ENCODE measurements at regions not wholly inside any gene's neighbourhood (a gene's known extent, or its start where the extent isn't known, plus 50 kb on each side); places are given as distances from the start of the nearest gene placed in this dataset.
"Not testable (repeated sequence)": the region's sequence is repeated elsewhere in the genome, so short reads cannot be mapped to it uniquely, and the experiment has no call there.

- in situ Hi-C loops (cut with HindIII; ENCODE audit: low pct_unique_long_range_greater_than_20kb, low sequenced_read_pairs): no loop called here
- DNase-seq (ENCODE audit: low read depth): no peak
These were observed 218.2 kb upstream of the CARD18 start for GRCh38 chr11:105357764-105358163.

- no peak for DNase-seq (ENCODE audit: low read depth)
- in situ Hi-C loops (cut with HindIII; ENCODE audit: low pct_unique_long_range_greater_than_20kb, low sequenced_read_pairs): no loop called here
These were observed 217.6 kb upstream of the CARD18 start for GRCh38 chr11:105357146-105357545.

- in situ Hi-C loops (cut with HindIII; ENCODE audit: low pct_unique_long_range_greater_than_20kb, low sequenced_read_pairs); DNase-seq (ENCODE audit: low read depth): not testable (repeated sequence)
These were observed 210.3 kb upstream of the CARD18 start for GRCh38 chr11:105349867-105350266.

- in situ Hi-C loops (cut with HindIII; ENCODE audit: low pct_unique_long_range_greater_than_20kb, low sequenced_read_pairs): no loop called here
- DNase-seq (ENCODE audit: low read depth): no peak
These were observed 205.4 kb upstream of the CARD18 start for GRCh38 chr11:105344938-105345337.

GRCh38 chr11:105334025-105334714 is 194.6 kb upstream of the CARD18 start:
- DNase-seq (ENCODE audit: low read depth): no peak
- in situ Hi-C loops (cut with HindIII; ENCODE audit: low pct_unique_long_range_greater_than_20kb, low sequenced_read_pairs): no loop called here

- DNase-seq (ENCODE audit: low read depth): no peak
- in situ Hi-C loops (cut with HindIII; ENCODE audit: low pct_unique_long_range_greater_than_20kb, low sequenced_read_pairs): no loop called here
These were observed 193.6 kb upstream of the CARD18 start for GRCh38 chr11:105333153-105333552.

- no peak for DNase-seq (ENCODE audit: low read depth)
- in situ Hi-C loops (cut with HindIII; ENCODE audit: low pct_unique_long_range_greater_than_20kb, low sequenced_read_pairs): no loop called here
These were observed 192.6 kb upstream of the CARD18 start for GRCh38 chr11:105332171-105332570.

GRCh38 chr11:105328061-105328460 is 188.5 kb upstream of the CARD18 start:
- DNase-seq (ENCODE audit: low read depth): no peak
- in situ Hi-C loops (cut with HindIII; ENCODE audit: low pct_unique_long_range_greater_than_20kb, low sequenced_read_pairs): no loop called here

GRCh38 chr11:105324156-105324555 is 184.6 kb upstream of the CARD18 start:
- in situ Hi-C loops (cut with HindIII; ENCODE audit: low pct_unique_long_range_greater_than_20kb, low sequenced_read_pairs): no loop called here
- no peak for DNase-seq (ENCODE audit: low read depth)

GRCh38 chr11:105321696-105322095 is 182.1 kb upstream of the CARD18 start:
- DNase-seq (ENCODE audit: low read depth): no peak
- in situ Hi-C loops (cut with HindIII; ENCODE audit: low pct_unique_long_range_greater_than_20kb, low sequenced_read_pairs): no loop called here

GRCh38 chr11:105315287-105315686 is 175.7 kb upstream of the CARD18 start:
- no peak for DNase-seq (ENCODE audit: low read depth)
- in situ Hi-C loops (cut with HindIII; ENCODE audit: low pct_unique_long_range_greater_than_20kb, low sequenced_read_pairs): no loop called here

- in situ Hi-C loops (cut with HindIII; ENCODE audit: low pct_unique_long_range_greater_than_20kb, low sequenced_read_pairs): no loop called here
- DNase-seq (ENCODE audit: low read depth): no peak
These were observed 172.7 kb upstream of the CARD18 start for GRCh38 chr11:105312266-105312665.

GRCh38 chr11:105298630-105299029 is 159.1 kb upstream of the CARD18 start:
- no peak for DNase-seq (ENCODE audit: low read depth)
- in situ Hi-C loops (cut with HindIII; ENCODE audit: low pct_unique_long_range_greater_than_20kb, low sequenced_read_pairs): no loop called here

GRCh38 chr11:105298174-105298573 is 158.6 kb upstream of the CARD18 start:
- in situ Hi-C loops (cut with HindIII; ENCODE audit: low pct_unique_long_range_greater_than_20kb, low sequenced_read_pairs): no loop called here
- DNase-seq (ENCODE audit: low read depth): no peak

- in situ Hi-C loops (cut with HindIII; ENCODE audit: low pct_unique_long_range_greater_than_20kb, low sequenced_read_pairs): no loop called here
- DNase-seq (ENCODE audit: low read depth): no peak
These were observed 157.9 kb upstream of the CARD18 start for GRCh38 chr11:105297463-105297862.

GRCh38 chr11:105296806-105297205 is 157.2 kb upstream of the CARD18 start:
- in situ Hi-C loops (cut with HindIII; ENCODE audit: low pct_unique_long_range_greater_than_20kb, low sequenced_read_pairs): no loop called here
- no peak for DNase-seq (ENCODE audit: low read depth)

- DNase-seq (ENCODE audit: low read depth): no peak
- in situ Hi-C loops (cut with HindIII; ENCODE audit: low pct_unique_long_range_greater_than_20kb, low sequenced_read_pairs): no loop called here
These were observed 156.8 kb upstream of the CARD18 start for GRCh38 chr11:105296386-105296785.

GRCh38 chr11:105282658-105283057 is 143.1 kb upstream of the CARD18 start:
- in situ Hi-C loops (cut with HindIII; ENCODE audit: low pct_unique_long_range_greater_than_20kb, low sequenced_read_pairs): no loop called here

GRCh38 chr11:105274631-105275030 is 135.1 kb upstream of the CARD18 start:
- DNase-seq (ENCODE audit: low read depth): no peak
- in situ Hi-C loops (cut with HindIII; ENCODE audit: low pct_unique_long_range_greater_than_20kb, low sequenced_read_pairs): no loop called here

More at GRCh38 chr11:105282658-105283057, 143.1 kb upstream of the CARD18 start:
- DNase-seq (ENCODE audit: low read depth): no peak

GRCh38 chr11:105273660-105274280 is 134.2 kb upstream of the CARD18 start:
- in situ Hi-C loops (cut with HindIII; ENCODE audit: low pct_unique_long_range_greater_than_20kb, low sequenced_read_pairs): no loop called here
- DNase-seq (ENCODE audit: low read depth): no peak
